Spinal cord (tissue), 9 donors: ENCODE measurements at regions not wholly inside any gene's neighbourhood (a gene's known extent, or its start where the extent isn't known, plus 50 kb on each side); places are given as distances from the start of the nearest gene placed in this dataset.

Experiments
- DNase-seq, 6 donors: peaks; one replicate each; pipeline versions ENCODE4 v3.0.0 to v3.0.0-alpha.2; 2013 to 2015; ENCODE audit warnings: low spot score in 6 of 6, low read depth in 4 of 6
- H3K27ac ChIP-seq: one replicate; pipeline ENCODE4 v1.5.1; 2013; ENCODE audit warnings: low read depth, low read length, control low read depth
- H3K27me3 ChIP-seq: one replicate; pipeline ENCODE4 v1.6.1; 2013; ENCODE audit warnings: low read length; ENCODE audit not compliant: control insufficient read depth, insufficient read depth
- H3K36me3 ChIP-seq: one replicate; pipeline ENCODE4 v1.6.1; 2013; ENCODE audit warnings: low read length; ENCODE audit not compliant: control insufficient read depth, insufficient read depth
- H3K4me1 ChIP-seq: one replicate; pipeline ENCODE4 v1.6.1; 2013; ENCODE audit warnings: low read length; ENCODE audit not compliant: control insufficient read depth, insufficient read depth
- H3K4me3 ChIP-seq: one replicate; pipeline ENCODE4 v1.5.1; 2013; ENCODE audit warnings: low read depth, low read length, control low read depth
- H3K9me3 ChIP-seq: one replicate; pipeline ENCODE4 v1.6.1; 2013; ENCODE audit warnings: low read length; ENCODE audit not compliant: control insufficient read depth, insufficient read depth
- WGBS: methylation state at CpG from one replicate; pipeline ENCODE4 v1.1.5; 2013; ENCODE audit warnings: missing lambda C conversion rate; ENCODE audit not compliant: insufficient coverage; 5-methylcytosine and 5-hydroxymethylcytosine counted together
- donor health status: healthy.

GRCh38 chr18:10361660-10362059 is 92.8 kb upstream of the APCDD1 start:
- no peaks in the 10 kb centered on the region for H3K9me3 ChIP-seq
- no peak overlapping the region for H3K27ac ChIP-seq
- no peaks in the 10 kb centered on the region for H3K36me3 ChIP-seq
- DNase-seq: no peak
- no peaks in the 10 kb centered on the region for H3K27me3 ChIP-seq
- WGBS: no CpG with 5 or more reads among the region's 2 CpGs
- H3K4me1 ChIP-seq: no peaks in the 10 kb centered on the region
- no peak overlapping the region for H3K4me3 ChIP-seq

- Histone ChIP-seq H3K9me3 (no peaks in the 10 kb centered on the region), H3K36me3 (no peaks in the 10 kb centered on the region), H3K27me3 (no peaks in the 10 kb centered on the region), H3K27ac (no peak overlapping the region), H3K4me3 (no peak overlapping the region), H3K4me1 (peaks cover 5% of the 10 kb centered on the region)
- DNase-seq: no peak
- WGBS: 100% methylated on average over 1 of the region's 1 CpG
Measured at GRCh38 chr18:10365021-10365500, 89.4 kb upstream of the APCDD1 start.

- Histone ChIP-seq H3K27me3 (no peaks in the 10 kb centered on the region), H3K36me3 (no peaks in the 10 kb centered on the region), H3K27ac (no peak overlapping the region), H3K4me3 (no peak overlapping the region), H3K4me1 (peaks cover 5% of the 10 kb centered on the region), H3K9me3 (no peaks in the 10 kb centered on the region)
- DNase-seq: peak in 2 of 6 donors; percentile 27 to 73
- WGBS: no CpG with 5 or more reads among the region's 5 CpGs
Measured at GRCh38 chr18:10365901-10366300, 88.5 kb upstream of the APCDD1 start.

GRCh38 chr18:10367836-10368235 is 86.6 kb upstream of the APCDD1 start:
- no peaks in the 10 kb centered on the region for H3K36me3 ChIP-seq
- peaks cover 5% of the 10 kb centered on the region for H3K4me1 ChIP-seq
- no peak for DNase-seq
- H3K27me3 ChIP-seq: no peaks in the 10 kb centered on the region
- H3K4me3 ChIP-seq: no peak overlapping the region
- WGBS: 100% methylated on average over 2 of the region's 3 CpGs
- no peaks in the 10 kb centered on the region for H3K9me3 ChIP-seq
- no peak overlapping the region for H3K27ac ChIP-seq

- H3K36me3 ChIP-seq: no peaks in the 10 kb centered on the region
- H3K9me3 ChIP-seq: no peaks in the 10 kb centered on the region
- peaks cover 5% of the 10 kb centered on the region for H3K4me1 ChIP-seq
- H3K27ac ChIP-seq: no peak overlapping the region
- WGBS: 87% methylated on average over 6 of the region's 8 CpGs
- no peaks in the 10 kb centered on the region for H3K27me3 ChIP-seq
- no peak overlapping the region for H3K4me3 ChIP-seq
- no peak for DNase-seq
Measured at GRCh38 chr18:10368456-10369453, 85.7 kb upstream of the APCDD1 start.

GRCh38 chr18:10370716-10371115 is 83.7 kb upstream of the APCDD1 start:
- H3K27ac ChIP-seq: no peak overlapping the region
- peaks cover 4% of the 10 kb centered on the region for H3K27me3 ChIP-seq
- H3K4me3 ChIP-seq: no peak overlapping the region
- no peaks in the 10 kb centered on the region for H3K9me3 ChIP-seq
- 95% methylated on average over 7 of the region's 7 CpGs for WGBS
- no peaks in the 10 kb centered on the region for H3K36me3 ChIP-seq
- peaks cover 15% of the 10 kb centered on the region for H3K4me1 ChIP-seq
- DNase-seq: no peak

GRCh38 chr18:10371165-10371564 is 83.3 kb upstream of the APCDD1 start:
- no CpG with 5 or more reads among the region's 3 CpGs for WGBS
- Histone ChIP-seq H3K27me3 (peaks cover 4% of the 10 kb centered on the region), H3K4me1 (peaks cover 17% of the 10 kb centered on the region), H3K27ac (no peak overlapping the region), H3K36me3 (no peaks in the 10 kb centered on the region), H3K9me3 (no peaks in the 10 kb centered on the region), H3K4me3 (no peak overlapping the region)
- no peak for DNase-seq

- Histone ChIP-seq H3K36me3 (no peaks in the 10 kb centered on the region), H3K9me3 (no peaks in the 10 kb centered on the region), H3K4me1 (peaks cover 20% of the 10 kb centered on the region), H3K27me3 (peaks cover 4% of the 10 kb centered on the region), H3K27ac (no peak overlapping the region), H3K4me3 (no peak overlapping the region)
- DNase-seq: no peak
- 69% methylated on average over 10 of the region's 10 CpGs for WGBS
Measured at GRCh38 chr18:10374195-10374594, 80.2 kb upstream of the APCDD1 start.

- H3K4me3 ChIP-seq: no peak overlapping the region
- no peaks in the 10 kb centered on the region for H3K36me3 ChIP-seq
- no peaks in the 10 kb centered on the region for H3K9me3 ChIP-seq
- peak in 3 of 6 donors; percentile 32 to 85 (median 70) for DNase-seq
- peaks cover 4% of the 10 kb centered on the region for H3K27me3 ChIP-seq
- H3K27ac ChIP-seq: no peak overlapping the region
- 20% methylated on average over 14 of the region's 16 CpGs for WGBS
- H3K4me1 ChIP-seq: peaks cover 20% of the 10 kb centered on the region
Measured at GRCh38 chr18:10374636-10375293, 79.7 kb upstream of the APCDD1 start.
